H1 (cell line): ENCODE measurements at regions not wholly inside any gene's neighbourhood (a gene's known extent, or its start where the extent isn't known, plus 50 kb on each side); places are given as distances from the start of the nearest gene placed in this dataset.

Experiments
- BACH1 ChIP-seq: IDR thresholded peaks from 2 replicates; pipeline ENCODE4 v1.6.1; 2012; ENCODE audit warnings: low read length, improper control_type of control experiment
- HDAC2 ChIP-seq, 2 experiments: fragments of 300-600 bp in 1 of 2; sonication (generic) in 1 of 2; IDR thresholded peaks; 2 replicates each; pipeline ENCODE4 v1.6.1; 2011 to 2012; ENCODE audit warnings: low read depth in 2 of 2, low read length in 2 of 2, mild to moderate bottlenecking in 2 of 2, moderate library complexity in 2 of 2, borderline replicate concordance in 1 of 2, inconsistent platforms in 1 of 2
- KDM5A ChIP-seq: fragments of 200-600 bp; IDR thresholded peaks from 2 replicates; pipeline ENCODE4 v1.7.1; 2012; ENCODE audit warnings: mild to moderate bottlenecking, low read length, inconsistent platforms, mixed read lengths
- SP2 ChIP-seq: IDR thresholded peaks from 2 replicates; pipeline ENCODE4 v1.6.1; 2012; ENCODE audit warnings: mild to moderate bottlenecking, low read length, inconsistent platforms
- TAF1 ChIP-seq: IDR thresholded peaks from 2 replicates; pipeline ENCODE4 v1.6.1; 2011; ENCODE audit warnings: mild to moderate bottlenecking, low read depth, low read length
- TEAD4 ChIP-seq: IDR thresholded peaks from 2 replicates; pipeline ENCODE4 v1.6.1; 2012; ENCODE audit warnings: low read depth, low read length, inconsistent platforms, mixed read lengths
- TF ChIP-seq, protein P1 (sequence below): fragments of 300-600 bp; sonication (generic); IDR thresholded peaks from 2 replicates; pipeline ENCODE4 v1.7.1; 2012; ENCODE audit warnings: low read length, moderate library complexity, mild to moderate bottlenecking, inconsistent platforms; ENCODE audit not compliant: insufficient replicate concordance

- TF ChIP-seq, protein P1, sequence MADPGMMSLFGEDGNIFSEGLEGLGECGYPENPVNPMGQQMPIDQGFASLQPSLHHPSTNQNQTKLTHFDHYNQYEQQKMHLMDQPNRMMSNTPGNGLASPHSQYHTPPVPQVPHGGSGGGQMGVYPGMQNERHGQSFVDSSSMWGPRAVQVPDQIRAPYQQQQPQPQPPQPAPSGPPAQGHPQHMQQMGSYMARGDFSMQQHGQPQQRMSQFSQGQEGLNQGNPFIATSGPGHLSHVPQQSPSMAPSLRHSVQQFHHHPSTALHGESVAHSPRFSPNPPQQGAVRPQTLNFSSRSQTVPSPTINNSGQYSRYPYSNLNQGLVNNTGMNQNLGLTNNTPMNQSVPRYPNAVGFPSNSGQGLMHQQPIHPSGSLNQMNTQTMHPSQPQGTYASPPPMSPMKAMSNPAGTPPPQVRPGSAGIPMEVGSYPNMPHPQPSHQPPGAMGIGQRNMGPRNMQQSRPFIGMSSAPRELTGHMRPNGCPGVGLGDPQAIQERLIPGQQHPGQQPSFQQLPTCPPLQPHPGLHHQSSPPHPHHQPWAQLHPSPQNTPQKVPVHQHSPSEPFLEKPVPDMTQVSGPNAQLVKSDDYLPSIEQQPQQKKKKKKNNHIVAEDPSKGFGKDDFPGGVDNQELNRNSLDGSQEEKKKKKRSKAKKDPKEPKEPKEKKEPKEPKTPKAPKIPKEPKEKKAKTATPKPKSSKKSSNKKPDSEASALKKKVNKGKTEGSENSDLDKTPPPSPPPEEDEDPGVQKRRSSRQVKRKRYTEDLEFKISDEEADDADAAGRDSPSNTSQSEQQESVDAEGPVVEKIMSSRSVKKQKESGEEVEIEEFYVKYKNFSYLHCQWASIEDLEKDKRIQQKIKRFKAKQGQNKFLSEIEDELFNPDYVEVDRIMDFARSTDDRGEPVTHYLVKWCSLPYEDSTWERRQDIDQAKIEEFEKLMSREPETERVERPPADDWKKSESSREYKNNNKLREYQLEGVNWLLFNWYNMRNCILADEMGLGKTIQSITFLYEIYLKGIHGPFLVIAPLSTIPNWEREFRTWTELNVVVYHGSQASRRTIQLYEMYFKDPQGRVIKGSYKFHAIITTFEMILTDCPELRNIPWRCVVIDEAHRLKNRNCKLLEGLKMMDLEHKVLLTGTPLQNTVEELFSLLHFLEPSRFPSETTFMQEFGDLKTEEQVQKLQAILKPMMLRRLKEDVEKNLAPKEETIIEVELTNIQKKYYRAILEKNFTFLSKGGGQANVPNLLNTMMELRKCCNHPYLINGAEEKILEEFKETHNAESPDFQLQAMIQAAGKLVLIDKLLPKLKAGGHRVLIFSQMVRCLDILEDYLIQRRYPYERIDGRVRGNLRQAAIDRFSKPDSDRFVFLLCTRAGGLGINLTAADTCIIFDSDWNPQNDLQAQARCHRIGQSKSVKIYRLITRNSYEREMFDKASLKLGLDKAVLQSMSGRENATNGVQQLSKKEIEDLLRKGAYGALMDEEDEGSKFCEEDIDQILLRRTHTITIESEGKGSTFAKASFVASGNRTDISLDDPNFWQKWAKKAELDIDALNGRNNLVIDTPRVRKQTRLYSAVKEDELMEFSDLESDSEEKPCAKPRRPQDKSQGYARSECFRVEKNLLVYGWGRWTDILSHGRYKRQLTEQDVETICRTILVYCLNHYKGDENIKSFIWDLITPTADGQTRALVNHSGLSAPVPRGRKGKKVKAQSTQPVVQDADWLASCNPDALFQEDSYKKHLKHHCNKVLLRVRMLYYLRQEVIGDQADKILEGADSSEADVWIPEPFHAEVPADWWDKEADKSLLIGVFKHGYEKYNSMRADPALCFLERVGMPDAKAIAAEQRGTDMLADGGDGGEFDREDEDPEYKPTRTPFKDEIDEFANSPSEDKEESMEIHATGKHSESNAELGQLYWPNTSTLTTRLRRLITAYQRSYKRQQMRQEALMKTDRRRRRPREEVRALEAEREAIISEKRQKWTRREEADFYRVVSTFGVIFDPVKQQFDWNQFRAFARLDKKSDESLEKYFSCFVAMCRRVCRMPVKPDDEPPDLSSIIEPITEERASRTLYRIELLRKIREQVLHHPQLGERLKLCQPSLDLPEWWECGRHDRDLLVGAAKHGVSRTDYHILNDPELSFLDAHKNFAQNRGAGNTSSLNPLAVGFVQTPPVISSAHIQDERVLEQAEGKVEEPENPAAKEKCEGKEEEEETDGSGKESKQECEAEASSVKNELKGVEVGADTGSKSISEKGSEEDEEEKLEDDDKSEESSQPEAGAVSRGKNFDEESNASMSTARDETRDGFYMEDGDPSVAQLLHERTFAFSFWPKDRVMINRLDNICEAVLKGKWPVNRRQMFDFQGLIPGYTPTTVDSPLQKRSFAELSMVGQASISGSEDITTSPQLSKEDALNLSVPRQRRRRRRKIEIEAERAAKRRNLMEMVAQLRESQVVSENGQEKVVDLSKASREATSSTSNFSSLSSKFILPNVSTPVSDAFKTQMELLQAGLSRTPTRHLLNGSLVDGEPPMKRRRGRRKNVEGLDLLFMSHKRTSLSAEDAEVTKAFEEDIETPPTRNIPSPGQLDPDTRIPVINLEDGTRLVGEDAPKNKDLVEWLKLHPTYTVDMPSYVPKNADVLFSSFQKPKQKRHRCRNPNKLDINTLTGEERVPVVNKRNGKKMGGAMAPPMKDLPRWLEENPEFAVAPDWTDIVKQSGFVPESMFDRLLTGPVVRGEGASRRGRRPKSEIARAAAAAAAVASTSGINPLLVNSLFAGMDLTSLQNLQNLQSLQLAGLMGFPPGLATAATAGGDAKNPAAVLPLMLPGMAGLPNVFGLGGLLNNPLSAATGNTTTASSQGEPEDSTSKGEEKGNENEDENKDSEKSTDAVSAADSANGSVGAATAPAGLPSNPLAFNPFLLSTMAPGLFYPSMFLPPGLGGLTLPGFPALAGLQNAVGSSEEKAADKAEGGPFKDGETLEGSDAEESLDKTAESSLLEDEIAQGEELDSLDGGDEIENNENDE, result no peak
- TF ChIP-seq HDAC2 (IDR thresholded peaks at IDR 0.05; ENCODE audit: borderline replicate concordance in 1 of 2, low read depth in 2 of 2, low read length in 2 of 2), result no peak
- no peak for TF ChIP-seq BACH1
- no peak for TF ChIP-seq SP2
- TF ChIP-seq KDM5A, result no peak
- no peak for TF ChIP-seq TEAD4
- no peak for TF ChIP-seq TAF1
Measured at GRCh38 chr10:8435186-8436055, 380.9 kb downstream of the GATA3 start (continued).
